ENCODE measurements at regions not wholly inside any gene's neighbourhood (a gene's known extent, or its start where the extent isn't known, plus 50 kb on each side); places are given as distances from the start of the nearest gene placed in this dataset.

DNA sequence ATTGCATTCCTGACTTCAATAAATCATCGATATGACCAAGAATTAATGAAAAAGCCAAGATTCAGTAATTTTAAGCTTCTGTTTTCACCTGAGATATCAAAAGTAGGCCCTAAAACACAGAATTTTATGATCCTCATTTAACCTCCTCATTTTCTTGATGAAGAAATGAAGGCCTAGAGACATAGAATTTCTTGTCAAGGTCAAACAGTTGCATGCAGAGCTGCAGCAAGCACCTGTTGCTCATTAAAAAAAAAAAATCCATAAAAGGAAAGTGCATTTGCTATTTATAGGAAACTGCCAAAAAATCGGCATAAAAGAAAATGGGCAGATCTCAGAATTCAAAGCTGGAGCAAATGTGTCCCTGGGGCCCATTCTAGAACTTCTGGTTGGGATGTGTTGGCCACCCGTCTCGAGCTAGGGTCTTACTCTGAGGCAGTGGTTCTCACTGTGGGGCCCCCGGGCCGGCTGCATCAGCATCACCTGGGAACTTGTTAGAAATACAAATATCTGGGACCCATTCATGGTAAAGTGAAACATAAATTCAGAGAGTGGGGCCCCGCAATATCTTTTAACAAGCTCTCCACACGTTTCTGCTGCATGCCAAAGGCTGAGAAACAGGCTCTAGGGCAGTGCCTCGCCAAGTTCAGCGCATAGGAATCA, 224.7 kb upstream of the UBL3 start:
- TF ChIP-seq, protein P1, sequence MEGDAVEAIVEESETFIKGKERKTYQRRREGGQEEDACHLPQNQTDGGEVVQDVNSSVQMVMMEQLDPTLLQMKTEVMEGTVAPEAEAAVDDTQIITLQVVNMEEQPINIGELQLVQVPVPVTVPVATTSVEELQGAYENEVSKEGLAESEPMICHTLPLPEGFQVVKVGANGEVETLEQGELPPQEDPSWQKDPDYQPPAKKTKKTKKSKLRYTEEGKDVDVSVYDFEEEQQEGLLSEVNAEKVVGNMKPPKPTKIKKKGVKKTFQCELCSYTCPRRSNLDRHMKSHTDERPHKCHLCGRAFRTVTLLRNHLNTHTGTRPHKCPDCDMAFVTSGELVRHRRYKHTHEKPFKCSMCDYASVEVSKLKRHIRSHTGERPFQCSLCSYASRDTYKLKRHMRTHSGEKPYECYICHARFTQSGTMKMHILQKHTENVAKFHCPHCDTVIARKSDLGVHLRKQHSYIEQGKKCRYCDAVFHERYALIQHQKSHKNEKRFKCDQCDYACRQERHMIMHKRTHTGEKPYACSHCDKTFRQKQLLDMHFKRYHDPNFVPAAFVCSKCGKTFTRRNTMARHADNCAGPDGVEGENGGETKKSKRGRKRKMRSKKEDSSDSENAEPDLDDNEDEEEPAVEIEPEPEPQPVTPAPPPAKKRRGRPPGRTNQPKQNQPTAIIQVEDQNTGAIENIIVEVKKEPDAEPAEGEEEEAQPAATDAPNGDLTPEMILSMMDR (IDR thresholded peaks at IDR 0.05) = no peak
- TF ChIP-seq POLR2A (IDR thresholded peaks at IDR 0.05) = no peak

Data from uterus (tissue), 2 donors.